ENCODE measurements at regions not wholly inside any gene's neighbourhood (a gene's known extent, or its start where the extent isn't known, plus 50 kb on each side); places are given as distances from the start of the nearest gene placed in this dataset.

- DNase-seq (ENCODE audit: low read depth in 2 of 2): no peak
These were observed 130.1 kb upstream of the DKK2 start for GRCh38 chr4:107166181-107166580.

- DNase-seq (ENCODE audit: low read depth in 2 of 2): no peak
These were observed 128.9 kb upstream of the DKK2 start for GRCh38 chr4:107164962-107165475.

GRCh38 chr4:107156443-107156842 lies 120.3 kb upstream of the DKK2 start:
- no peak for DNase-seq (ENCODE audit: low read depth in 2 of 2)

DNA sequence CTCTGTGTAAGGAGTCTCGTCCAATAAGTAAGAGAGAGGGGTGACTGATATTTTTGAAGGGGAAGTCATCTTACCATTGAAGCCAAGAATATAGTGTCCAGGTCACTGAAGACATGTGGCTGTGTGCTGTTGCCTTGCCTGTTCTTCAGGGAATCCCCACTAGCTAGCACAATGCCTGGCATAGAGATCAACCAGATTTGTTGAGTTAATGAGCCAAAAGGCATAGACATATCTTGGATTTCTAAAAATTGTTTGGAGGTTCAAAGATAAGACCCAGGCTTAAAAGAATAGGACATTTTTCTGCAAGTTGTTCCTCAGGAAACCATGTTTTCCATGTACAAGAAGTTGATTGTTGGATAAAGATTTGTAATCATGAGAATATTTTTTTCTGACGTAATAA lies 119.3 kb upstream of the DKK2 start:
- no peak for DNase-seq (ENCODE audit: low read depth in 2 of 2)

DNA sequence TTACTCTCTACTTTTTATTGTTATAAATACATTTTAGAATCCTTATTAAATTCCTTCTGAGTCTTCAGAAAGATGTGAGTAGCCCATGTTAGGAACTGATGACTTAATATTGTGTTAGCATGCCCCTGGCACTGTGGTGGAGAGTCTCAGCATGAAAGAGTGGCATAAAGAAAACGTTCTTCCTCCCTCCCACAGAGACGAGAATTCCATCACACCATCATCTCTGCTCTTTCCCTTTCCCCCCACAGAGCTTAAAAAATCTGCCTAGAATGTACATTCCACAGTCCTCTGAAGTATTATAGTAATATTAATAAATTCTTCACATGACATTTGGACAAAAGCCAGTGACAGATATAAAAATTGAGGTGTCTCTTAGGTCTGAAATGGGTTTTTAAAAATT lies 117.8 kb upstream of the DKK2 start:
- no peak for DNase-seq (ENCODE audit: low read depth in 2 of 2)

DNA sequence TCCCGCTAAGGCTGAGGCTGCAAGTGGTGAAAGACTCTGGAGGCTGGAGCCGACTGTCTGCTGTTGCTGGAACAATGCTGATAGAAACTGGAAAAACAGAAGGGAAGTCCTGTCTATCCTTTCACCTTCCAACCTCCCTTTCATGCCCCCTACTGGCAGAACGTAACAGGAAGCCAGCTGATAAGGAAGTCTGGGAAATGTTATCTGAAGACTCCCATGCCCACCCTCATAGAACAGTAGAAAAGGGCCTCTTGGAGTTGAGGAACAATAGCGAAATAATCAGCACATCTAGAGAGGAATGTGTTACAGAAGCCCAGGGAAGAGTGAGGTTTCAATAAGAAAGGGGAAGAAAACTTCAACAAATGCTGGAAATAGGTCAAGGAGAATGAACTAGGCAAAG lies 117.1 kb upstream of the DKK2 start:
- no peak for DNase-seq (ENCODE audit: low read depth in 2 of 2)

DNA sequence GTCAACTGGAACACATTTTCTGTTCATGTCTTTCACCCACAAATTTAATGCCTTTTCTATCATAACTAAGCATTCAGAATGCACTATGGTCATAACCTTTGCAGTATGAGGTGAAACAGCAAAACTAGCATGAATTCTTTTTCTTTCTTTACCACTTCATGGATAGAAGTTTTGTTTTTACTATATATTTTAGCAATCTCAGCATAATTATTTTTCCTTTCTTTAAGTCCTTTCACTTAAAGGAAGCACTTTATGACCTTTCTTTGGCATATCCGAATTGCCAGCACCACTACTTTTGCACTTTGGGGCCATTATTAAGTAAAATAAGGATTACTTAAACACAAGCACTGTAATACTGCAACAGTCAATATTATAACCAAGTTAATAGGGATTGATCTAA lies 115.1 kb upstream of the DKK2 start:
- DNase-seq (ENCODE audit: low read depth in 2 of 2): no peak

DNA sequence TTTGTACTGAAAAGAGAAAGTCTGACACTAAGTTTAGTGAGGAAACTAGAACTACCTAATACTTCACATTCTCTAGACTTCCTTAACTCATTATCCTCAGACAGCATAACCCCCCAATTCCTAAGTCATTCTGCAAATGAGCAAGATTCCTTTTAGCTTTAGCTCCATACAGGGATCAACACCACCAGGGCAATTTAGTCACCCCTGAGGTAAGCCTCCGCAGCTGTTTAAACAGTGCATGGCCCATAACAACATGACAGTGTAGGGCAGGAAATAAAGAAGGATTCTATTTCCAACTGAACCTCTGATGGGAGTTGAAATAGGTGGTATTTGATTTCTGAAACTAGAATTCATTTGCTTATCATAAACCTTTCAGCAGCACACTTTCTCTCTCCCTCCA lies 112.8 kb upstream of the DKK2 start:
- DNase-seq (ENCODE audit: low read depth in 2 of 2): no peak

GRCh38 chr4:107147873-107148272 lies 111.8 kb upstream of the DKK2 start:
- no peak for DNase-seq (ENCODE audit: low read depth in 2 of 2)

DNA sequence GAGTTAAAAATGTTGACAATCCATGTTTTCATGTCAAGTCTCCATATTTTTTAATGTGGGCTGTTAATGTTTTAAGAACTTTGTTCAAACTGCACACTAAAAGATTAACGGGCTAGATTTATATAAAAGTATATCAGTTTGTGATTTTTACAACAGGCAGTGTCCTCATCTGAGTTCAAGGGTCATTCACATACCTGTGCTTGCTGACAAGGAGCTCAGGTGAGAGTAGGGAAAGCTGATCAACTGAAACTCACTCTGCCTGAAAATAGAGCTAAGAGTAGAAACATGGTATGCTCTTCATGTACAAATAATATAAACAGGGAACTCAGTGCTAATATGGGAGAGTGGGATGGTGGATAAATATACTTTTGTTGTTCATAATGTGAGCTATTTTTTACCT lies 102.3 kb upstream of the DKK2 start:
- no peak for DNase-seq (ENCODE audit: low read depth in 2 of 2)

GRCh38 chr4:107133965-107134653 lies 98.0 kb upstream of the DKK2 start:
- DNase-seq (ENCODE audit: low read depth in 2 of 2): no peak

DNA sequence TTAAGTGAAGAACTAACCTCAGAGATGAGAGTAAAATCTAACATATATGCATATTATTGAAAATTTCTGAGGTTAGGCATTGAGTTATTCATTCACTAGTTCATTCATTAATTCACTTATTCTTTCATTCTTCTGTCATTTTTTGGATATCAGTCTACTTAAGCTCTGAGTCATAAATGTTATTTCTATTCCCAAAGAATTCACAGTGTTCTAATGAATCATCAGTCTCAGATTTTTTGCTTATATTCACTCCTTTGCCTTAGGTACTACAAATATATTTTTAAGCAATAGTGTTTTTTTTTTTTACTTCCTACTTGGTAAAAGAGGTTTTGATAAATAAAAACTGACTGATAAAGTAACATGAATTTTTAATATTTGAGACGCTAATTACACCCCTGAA lies 95.2 kb upstream of the DKK2 start:
- no peak for DNase-seq (ENCODE audit: low read depth in 2 of 2)

GRCh38 chr4:107130157-107130556 lies 94.0 kb upstream of the DKK2 start:
- DNase-seq (ENCODE audit: low read depth in 2 of 2): no peak

- DNase-seq (ENCODE audit: low read depth in 2 of 2): no peak
These were observed 93.5 kb upstream of the DKK2 start for GRCh38 chr4:107129611-107130010.

GRCh38 chr4:107129076-107129475 lies 93.0 kb upstream of the DKK2 start:
- no peak for DNase-seq (ENCODE audit: low read depth in 2 of 2)

DNA sequence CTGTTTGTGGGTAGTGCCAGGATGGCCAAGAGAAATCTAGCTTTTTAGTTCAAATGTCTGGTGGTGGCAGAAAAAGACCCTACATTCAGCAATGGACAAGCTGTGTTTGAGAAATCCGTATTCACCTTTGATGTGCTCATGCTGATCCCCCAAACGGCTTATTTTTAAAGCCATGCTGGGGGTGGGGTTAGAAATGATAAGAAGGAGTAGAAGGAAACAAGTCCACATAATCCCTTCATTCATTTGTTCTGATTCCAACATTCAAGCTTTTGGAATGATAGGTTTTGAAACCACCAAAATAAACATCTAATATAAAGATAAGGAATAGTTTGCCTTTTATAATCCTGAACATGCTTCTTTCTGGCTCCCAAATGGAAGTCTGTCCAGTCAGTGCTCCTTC lies 92.0 kb upstream of the DKK2 start:
- DNase-seq (ENCODE audit: low read depth in 2 of 2): no peak

DNA sequence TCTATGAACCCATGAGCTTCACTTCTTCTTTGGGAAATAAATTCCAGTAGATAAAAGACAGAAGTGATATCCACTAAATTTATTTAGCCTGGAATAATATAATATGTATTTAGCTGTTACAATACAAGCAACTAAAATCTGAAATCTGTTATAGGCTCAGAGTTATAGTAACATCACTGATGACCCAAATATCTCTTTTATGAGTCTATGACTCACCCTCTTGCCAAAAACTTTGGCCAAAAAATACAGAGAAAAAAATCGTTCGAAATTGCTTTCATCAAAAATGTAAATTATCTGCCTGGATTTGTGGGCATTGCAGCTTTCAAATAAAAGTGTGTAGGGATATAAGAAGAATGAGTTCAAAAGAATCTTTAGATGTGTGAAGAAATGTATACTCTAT lies 89.4 kb upstream of the DKK2 start:
- no peak for DNase-seq (ENCODE audit: low read depth in 2 of 2)

DNA sequence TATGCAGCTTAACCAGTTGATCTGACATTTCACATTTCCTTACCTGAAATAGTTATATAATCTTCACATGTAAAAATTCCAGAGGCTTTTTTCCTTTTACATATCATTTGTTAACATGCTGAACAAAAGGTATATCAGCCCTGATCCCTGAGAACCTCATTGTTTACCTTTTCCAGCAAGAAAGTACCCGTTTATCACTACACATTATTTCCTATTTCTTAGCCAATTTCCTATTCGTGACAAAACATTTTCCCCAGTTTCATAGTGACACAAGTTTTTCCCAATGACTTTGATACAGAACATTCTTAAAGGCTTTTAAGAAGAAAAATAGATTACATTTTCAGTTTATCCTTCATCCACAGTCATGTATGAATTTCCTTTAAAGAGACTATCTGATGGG lies 86.6 kb upstream of the DKK2 start:
- no peak for DNase-seq (ENCODE audit: low read depth in 2 of 2)

GRCh38 chr4:107120661-107121060 lies 84.5 kb upstream of the DKK2 start:
- DNase-seq (ENCODE audit: low read depth in 2 of 2): no peak

DNA sequence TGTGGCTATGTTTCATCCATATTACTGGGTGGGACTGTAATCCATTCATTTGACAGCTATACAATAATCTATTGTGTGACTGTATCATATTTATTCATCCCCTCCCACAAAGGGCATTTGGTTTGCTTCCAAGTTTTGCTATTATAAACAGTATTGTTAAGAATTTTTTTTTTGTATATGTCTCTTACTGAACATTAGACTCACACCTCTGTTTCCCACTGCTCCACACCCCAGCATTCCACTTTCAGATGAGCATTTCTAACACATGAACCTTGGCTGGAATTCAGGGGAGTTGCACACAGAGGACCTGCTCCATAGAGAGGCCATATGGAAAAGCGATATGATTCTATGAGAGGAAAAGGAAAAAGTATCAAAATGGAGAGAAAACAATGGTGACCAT lies 81.6 kb upstream of the DKK2 start:
- no peak for DNase-seq (ENCODE audit: low read depth in 2 of 2)

DNA sequence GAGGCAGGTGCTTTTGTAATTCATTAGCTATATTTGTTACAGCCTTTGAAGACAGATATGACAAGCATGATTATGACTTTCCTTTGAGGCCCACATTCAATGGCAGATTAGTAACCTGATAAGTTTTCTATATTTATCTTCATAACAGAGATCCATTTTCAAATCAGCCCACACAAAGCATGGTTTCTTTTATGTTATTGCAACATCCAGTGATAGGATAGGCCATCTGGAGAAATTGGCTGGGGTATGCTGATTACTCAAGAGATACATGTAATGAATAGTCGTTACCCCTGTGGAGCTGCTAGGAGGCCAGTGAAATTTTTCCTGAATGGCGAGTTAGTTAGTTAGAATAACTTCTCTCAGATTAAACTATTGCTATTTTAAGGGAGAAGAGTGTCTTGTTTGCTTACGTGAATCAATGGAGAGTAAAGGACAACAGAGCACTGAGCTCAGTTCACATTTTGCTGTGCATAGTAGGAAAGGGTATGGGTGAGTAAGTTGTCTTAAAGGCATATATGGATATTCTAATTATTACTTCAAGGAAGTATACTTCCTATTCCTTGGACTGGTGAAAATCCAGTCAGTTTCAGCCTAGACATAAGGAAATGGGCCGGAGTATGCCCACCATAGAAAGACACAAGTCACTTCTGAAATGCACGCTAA lies 79.2 kb upstream of the DKK2 start:
- no peak for DNase-seq (ENCODE audit: low read depth in 2 of 2)

DNA sequence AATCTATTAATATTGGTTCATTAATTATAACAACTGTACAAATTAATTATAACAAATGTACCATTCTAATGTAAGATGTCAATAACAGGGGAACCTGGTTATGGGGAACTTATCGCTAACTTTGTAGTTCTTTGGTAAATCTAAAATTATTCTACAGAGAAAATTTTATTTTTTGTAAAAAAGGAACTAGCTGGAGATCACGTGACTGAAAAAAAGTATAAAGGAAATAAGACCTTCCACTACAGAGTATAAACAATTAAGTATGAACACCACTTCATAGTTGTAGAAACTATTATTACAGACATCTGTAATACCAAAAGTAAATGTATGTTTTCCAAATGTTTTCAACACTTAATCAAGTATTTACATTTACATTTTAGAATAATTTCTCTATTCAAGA lies 77.9 kb upstream of the DKK2 start:
- no peak for DNase-seq (ENCODE audit: low read depth in 2 of 2)

DNA sequence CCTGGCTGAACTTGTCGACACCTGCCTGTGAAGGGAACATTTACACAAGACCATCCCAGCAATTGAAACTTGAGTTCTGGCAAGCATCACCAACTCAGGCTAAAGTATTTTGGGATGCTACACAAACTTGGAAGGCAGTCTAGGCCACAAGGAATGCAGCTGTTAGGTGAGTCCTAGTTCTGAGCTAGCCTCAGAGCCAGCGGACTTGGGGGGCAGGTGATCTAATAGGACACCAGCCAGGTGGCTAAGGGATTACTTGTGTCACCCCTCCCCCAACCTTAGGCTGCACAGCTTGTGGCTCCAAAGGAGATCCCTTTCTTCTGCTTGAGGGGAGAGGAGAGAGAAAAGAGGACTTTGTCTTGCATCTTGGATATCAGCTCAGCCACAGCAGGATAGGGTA lies 62.3 kb upstream of the DKK2 start:
- no peak for DNase-seq (ENCODE audit: low read depth in 2 of 2)

- DNase-seq (ENCODE audit: low read depth in 2 of 2): no peak
These were observed 58.9 kb upstream of the DKK2 start for GRCh38 chr4:107094976-107095375.
